ENCODE measurements at regions not wholly inside any gene's neighbourhood (a gene's known extent, or its start where the extent isn't known, plus 50 kb on each side); places are given as distances from the start of the nearest gene placed in this dataset.

DNA sequence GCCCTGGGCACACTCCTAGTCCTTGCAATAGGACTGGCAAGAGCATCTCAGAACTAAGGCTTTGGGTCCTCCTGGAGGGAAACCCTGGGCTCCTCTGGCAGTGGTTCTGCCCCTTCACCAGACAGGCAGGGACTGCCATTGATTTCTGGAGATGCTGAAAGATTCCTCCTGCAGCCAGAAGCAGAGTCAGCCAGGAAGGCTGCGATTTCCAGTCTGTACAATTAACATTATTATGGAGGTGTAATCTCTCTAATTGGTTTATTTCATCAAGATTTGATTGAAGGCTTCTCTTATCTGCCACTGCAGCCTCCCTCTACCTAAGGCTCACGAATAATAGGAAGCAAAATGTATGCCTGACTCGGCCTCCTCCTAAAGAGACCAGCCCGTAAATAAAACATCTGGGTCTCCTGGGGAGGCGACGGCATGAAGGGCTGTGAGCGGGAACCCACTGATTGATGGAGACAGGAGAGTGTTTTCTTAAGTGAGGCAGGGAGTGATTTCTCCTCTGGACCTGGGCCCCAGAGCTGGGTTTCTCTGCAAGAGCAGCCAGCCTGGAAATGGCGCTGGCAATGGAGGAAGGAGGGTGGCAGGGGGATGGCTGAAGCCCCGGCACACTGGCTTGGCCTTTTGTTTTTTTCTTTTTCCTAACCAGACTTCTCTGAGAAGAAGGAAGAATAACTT is 689.6 kb downstream of the DHX35 start:
- TF ChIP-seq, protein P1, sequence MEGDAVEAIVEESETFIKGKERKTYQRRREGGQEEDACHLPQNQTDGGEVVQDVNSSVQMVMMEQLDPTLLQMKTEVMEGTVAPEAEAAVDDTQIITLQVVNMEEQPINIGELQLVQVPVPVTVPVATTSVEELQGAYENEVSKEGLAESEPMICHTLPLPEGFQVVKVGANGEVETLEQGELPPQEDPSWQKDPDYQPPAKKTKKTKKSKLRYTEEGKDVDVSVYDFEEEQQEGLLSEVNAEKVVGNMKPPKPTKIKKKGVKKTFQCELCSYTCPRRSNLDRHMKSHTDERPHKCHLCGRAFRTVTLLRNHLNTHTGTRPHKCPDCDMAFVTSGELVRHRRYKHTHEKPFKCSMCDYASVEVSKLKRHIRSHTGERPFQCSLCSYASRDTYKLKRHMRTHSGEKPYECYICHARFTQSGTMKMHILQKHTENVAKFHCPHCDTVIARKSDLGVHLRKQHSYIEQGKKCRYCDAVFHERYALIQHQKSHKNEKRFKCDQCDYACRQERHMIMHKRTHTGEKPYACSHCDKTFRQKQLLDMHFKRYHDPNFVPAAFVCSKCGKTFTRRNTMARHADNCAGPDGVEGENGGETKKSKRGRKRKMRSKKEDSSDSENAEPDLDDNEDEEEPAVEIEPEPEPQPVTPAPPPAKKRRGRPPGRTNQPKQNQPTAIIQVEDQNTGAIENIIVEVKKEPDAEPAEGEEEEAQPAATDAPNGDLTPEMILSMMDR (IDR thresholded peaks at IDR 0.05; ENCODE audit: poor library complexity): no peak
- TF ChIP-seq EZH2 (IDR thresholded peaks at IDR 0.05; ENCODE audit: borderline replicate concordance): no peak
